ENCODE measurements at regions not wholly inside any gene's neighbourhood (a gene's known extent, or its start where the extent isn't known, plus 50 kb on each side); places are given as distances from the start of the nearest gene placed in this dataset.

DNA sequence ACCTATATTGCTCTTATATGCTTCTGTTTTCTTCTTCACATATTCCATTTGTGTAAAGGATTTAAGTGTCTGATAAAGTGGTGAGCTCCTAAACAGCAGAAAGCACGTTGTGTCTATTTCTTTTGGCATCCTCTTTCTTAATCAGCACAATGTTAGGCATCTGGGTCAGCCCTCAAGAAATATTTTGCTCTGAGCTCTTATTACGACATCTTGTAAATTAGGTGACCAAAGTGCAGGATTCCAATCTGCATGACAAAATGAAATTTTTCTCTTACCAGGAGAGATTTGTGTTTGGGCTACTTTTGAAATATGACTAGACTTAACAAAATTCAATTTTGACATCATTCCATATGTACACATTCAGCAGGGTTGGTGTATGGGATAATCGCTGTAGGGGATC is 210.0 kb upstream of the IGFBP7 start:
- ChIA-PET POLR2A (no interaction called here), CTCF (no interaction called here)
- no peaks in the 10 kb centered on the region for H3K79me2 ChIP-seq (ENCODE audit: control insufficient read depth, insufficient read depth, low read length)
- H3K4me1 ChIP-seq (ENCODE audit: control insufficient read depth, extremely low read depth, insufficient read depth, low read length), result no peaks in the 10 kb centered on the region
- no peak for FAIRE-seq
- no peak overlapping the region for H2AFZ ChIP-seq (ENCODE audit: low read depth, low read length)
- H4K20me1 ChIP-seq (replicated peaks; ENCODE audit: control insufficient read depth, extremely low read depth, insufficient read depth, low read length), result no peaks in the 10 kb centered on the region
- H3K27ac ChIP-seq (ENCODE audit: insufficient read depth, low read depth, low read length), result no peak overlapping the region
- dilution Hi-C loops (cut with MboI; ENCODE audit: extremely low pct_ligation_motif_present, low sequenced_read_pairs), result no loop called here
- no peaks in the 10 kb centered on the region for H3K36me3 ChIP-seq (ENCODE audit: control insufficient read depth in 2 of 2, extremely low read depth in 1 of 2, insufficient read depth in 2 of 2, low read length in 2 of 2)
- no peaks in the 10 kb centered on the region for H3K9me1 ChIP-seq (replicated peaks; ENCODE audit: control insufficient read depth, extremely low read depth, insufficient read depth, low read length)
- no peak overlapping the region for H3K9ac ChIP-seq (replicated peaks; ENCODE audit: extremely low read depth, insufficient read depth, low read length)
- no peaks in the 10 kb centered on the region for H3K9me3 ChIP-seq (replicated peaks; ENCODE audit: control insufficient read depth, insufficient read depth, low read length)
- no peak overlapping the region for H3K4me2 ChIP-seq (ENCODE audit: insufficient read depth, low read length)
- BruUV-seq (replicated peaks), result no TSS peak
- H3K27me3 ChIP-seq (ENCODE audit: control insufficient read depth in 2 of 2, insufficient read depth in 2 of 2, low read length in 2 of 2), result no peaks in the 10 kb centered on the region
- no peak for DNase-seq (ENCODE audit: low read depth, low spot score)
- intact Hi-C loops (cut with micrococcal nuclease), result no loop called here
- TF ChIP-seq, protein P1, sequence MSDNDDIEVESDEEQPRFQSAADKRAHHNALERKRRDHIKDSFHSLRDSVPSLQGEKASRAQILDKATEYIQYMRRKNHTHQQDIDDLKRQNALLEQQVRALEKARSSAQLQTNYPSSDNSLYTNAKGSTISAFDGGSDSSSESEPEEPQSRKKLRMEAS (IDR thresholded peaks at IDR 0.05; ENCODE audit: insufficient read depth, insufficient read length), result no peak
- TF ChIP-seq FOS (IDR thresholded peaks at IDR 0.05; ENCODE audit: borderline replicate concordance, insufficient read depth, low read length) (no peak), JUN (IDR thresholded peaks at IDR 0.05; ENCODE audit: borderline replicate concordance, insufficient read depth, insufficient read length, low read depth) (no peak), GATA2 (IDR thresholded peaks at IDR 0.05; ENCODE audit: insufficient read depth, insufficient read length, low read depth, low read length) (no peak), MYC (IDR thresholded peaks at IDR 0.05; ENCODE audit: low read depth, low read length) (no peak), POLR2A (IDR thresholded peaks at IDR 0.05; ENCODE audit: low read depth, low read length) (no peak), EZH2 (IDR thresholded peaks at IDR 0.05; ENCODE audit: borderline replicate concordance, low read depth, low read length, severe bottlenecking) (no peak), POLR2AphosphoS5 (IDR thresholded peaks at IDR 0.05; ENCODE audit: insufficient read depth, low read depth, low read length) (no peak)
- TF ChIP-seq, protein P2, sequence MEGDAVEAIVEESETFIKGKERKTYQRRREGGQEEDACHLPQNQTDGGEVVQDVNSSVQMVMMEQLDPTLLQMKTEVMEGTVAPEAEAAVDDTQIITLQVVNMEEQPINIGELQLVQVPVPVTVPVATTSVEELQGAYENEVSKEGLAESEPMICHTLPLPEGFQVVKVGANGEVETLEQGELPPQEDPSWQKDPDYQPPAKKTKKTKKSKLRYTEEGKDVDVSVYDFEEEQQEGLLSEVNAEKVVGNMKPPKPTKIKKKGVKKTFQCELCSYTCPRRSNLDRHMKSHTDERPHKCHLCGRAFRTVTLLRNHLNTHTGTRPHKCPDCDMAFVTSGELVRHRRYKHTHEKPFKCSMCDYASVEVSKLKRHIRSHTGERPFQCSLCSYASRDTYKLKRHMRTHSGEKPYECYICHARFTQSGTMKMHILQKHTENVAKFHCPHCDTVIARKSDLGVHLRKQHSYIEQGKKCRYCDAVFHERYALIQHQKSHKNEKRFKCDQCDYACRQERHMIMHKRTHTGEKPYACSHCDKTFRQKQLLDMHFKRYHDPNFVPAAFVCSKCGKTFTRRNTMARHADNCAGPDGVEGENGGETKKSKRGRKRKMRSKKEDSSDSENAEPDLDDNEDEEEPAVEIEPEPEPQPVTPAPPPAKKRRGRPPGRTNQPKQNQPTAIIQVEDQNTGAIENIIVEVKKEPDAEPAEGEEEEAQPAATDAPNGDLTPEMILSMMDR (IDR thresholded peaks at IDR 0.05; ENCODE audit: extremely low read depth in 1 of 2, insufficient read depth in 1 of 2, low read depth in 1 of 2, low read length in 2 of 2), result no peak
- H3K4me3 ChIP-seq (replicated peaks in 1 of 3; ENCODE audit: insufficient read depth in 1 of 3, low read depth in 1 of 3, low read length in 3 of 3), result no peak overlapping the region

Data from endothelial cell of umbilical vein (primary cell).